Epithelial cell of proximal tubule (primary cell): ENCODE measurements at regions not wholly inside any gene's neighbourhood (a gene's known extent, or its start where the extent isn't known, plus 50 kb on each side); places are given as distances from the start of the nearest gene placed in this dataset.
"Not testable (repeated sequence)": the region's sequence is repeated elsewhere in the genome, so short reads cannot be mapped to it uniquely, and the experiment has no call there.

Experiments
- DNase-seq: peaks from one replicate; pipeline ENCODE4 v3.0.0-alpha.2; 2011; ENCODE audit warnings: low read depth
- H3K4me3 ChIP-seq: 2 replicates; pipeline ENCODE4 v1.5.1; 2011; ENCODE audit warnings: low read depth, mild to moderate bottlenecking, low read length
- CTCF ChIP-seq: conservative IDR thresholded peaks from 2 replicates; pipeline ENCODE4 v1.5.1; 2012; ENCODE audit warnings: low read depth, mild to moderate bottlenecking, low read length

- no peak overlapping the region for H3K4me3 ChIP-seq
- no peak for DNase-seq
- TF ChIP-seq CTCF = no peak
Observed at GRCh38 chr6:121633309-121633708, 197.9 kb downstream of the GJA1 start.

GRCh38 chr6:121634586-121634985, 199.1 kb downstream of the GJA1 start:
- not testable (repeated sequence) for H3K4me3 ChIP-seq, DNase-seq

- no peak for DNase-seq
- no peak for TF ChIP-seq CTCF
Observed at GRCh38 chr6:121635355-121635754, 199.9 kb downstream of the GJA1 start.

GRCh38 chr6:121636217-121636616, 200.8 kb downstream of the GJA1 start:
- DNase-seq, H3K4me3 ChIP-seq: not testable (repeated sequence)

More at GRCh38 chr6:121635355-121635754, 199.9 kb downstream of the GJA1 start:
- H3K4me3 ChIP-seq = no peak overlapping the region

- TF ChIP-seq CTCF = no peak
- no peak for DNase-seq
- no peak overlapping the region for H3K4me3 ChIP-seq
Observed at GRCh38 chr6:121639021-121639420, 203.6 kb downstream of the GJA1 start.

GRCh38 chr6:121641158-121641557, 205.7 kb downstream of the GJA1 start:
- no peak overlapping the region for H3K4me3 ChIP-seq
- DNase-seq = no peak
- no peak for TF ChIP-seq CTCF

GRCh38 chr6:121645100-121645745, 209.8 kb downstream of the GJA1 start:
- no peak for DNase-seq
- TF ChIP-seq CTCF = no peak
- H3K4me3 ChIP-seq = no peak overlapping the region

GRCh38 chr6:121647905-121648304, 212.5 kb downstream of the GJA1 start:
- no peak for TF ChIP-seq CTCF
- DNase-seq = peak; percentile 18
- H3K4me3 ChIP-seq = no peak overlapping the region
